B cell (primary cell): ENCODE measurements at regions not wholly inside any gene's neighbourhood (a gene's known extent, or its start where the extent isn't known, plus 50 kb on each side); places are given as distances from the start of the nearest gene placed in this dataset.

Experiments used
- ATAC-seq: fragments of 200-7000 bp; cut with Tn5 transposase; one replicate; pipeline ENCODE4 v1.10.0; 2021; ENCODE audit warnings: low read depth, mild to moderate bottlenecking, moderate number of reproducible peaks, moderate library complexity
- CTCF ChIA-PET: fragments of 350-600 bp; sonication (Branson Sonifier 250); formaldehyde crosslinking; loops from one replicate; lab custom pipeline; 2021; ENCODE audit warnings: antibody characterized with exemption, inconsistent platforms; lab: Charles Lee
- POLR2A ChIA-PET: fragments of 350-600 bp; sonication (Branson Sonifier 250); formaldehyde crosslinking; loops from one replicate; lab custom pipeline; 2021; ENCODE audit warnings: antibody characterized with exemption; lab: Charles Lee
- DNase-seq: peaks from one replicate; pipeline ENCODE4 v3.0.0; 2013
- H2AFZ ChIP-seq: 2 replicates; pipeline ENCODE4 v1.6.1; 2012; ENCODE audit warnings: mild to moderate bottlenecking, low read depth, low read length; ENCODE audit not compliant: insufficient read depth, poor library complexity, severe bottlenecking
- H3K27ac ChIP-seq, 2 donors: 1 replicate in 1 of 2; 2 replicates in 1 of 2; pipeline ENCODE4 v1.5.1; 2012 to 2013; ENCODE audit warnings: low read length in 2 of 2, mild to moderate bottlenecking in 2 of 2, moderate library complexity in 1 of 2
- H3K27me3 ChIP-seq, 4 experiments: fragments of 200-600 bp in 1 of 4; sonication (generic) in 1 of 4; replicated peaks in 1 of 4; 1 replicate in 2 of 4; 2 replicates in 2 of 4; pipeline versions ENCODE4 v1.6.1 to v1.7.0; 2013 to 2016; ENCODE audit warnings: low read length in 3 of 4, mild to moderate bottlenecking in 2 of 4, mixed read lengths in 1 of 4, moderate library complexity in 1 of 4; ENCODE audit not compliant: insufficient read depth in 4 of 4, control insufficient read depth in 3 of 4; ENCODE audit errors: control extremely low read depth in 1 of 4
- H3K36me3 ChIP-seq, 2 experiments: replicated peaks in 1 of 2; 1 replicate in 1 of 2; 2 replicates in 1 of 2; pipeline versions ENCODE4 v1.6.1 to v1.7.1; 2013; ENCODE audit warnings: low read length in 1 of 2; ENCODE audit not compliant: insufficient read depth in 2 of 2, control insufficient read depth in 1 of 2; ENCODE audit errors: control extremely low read depth in 1 of 2, extremely low read depth in 1 of 2
- H3K4me1 ChIP-seq, 2 donors: fragments of 200-600 bp in 1 of 2; sonication (generic) in 1 of 2; 1 replicate in 1 of 2; 2 replicates in 1 of 2; pipeline versions ENCODE4 v1.5.1 to v1.6.1; 2013 to 2017; ENCODE audit warnings: low read length in 2 of 2; ENCODE audit not compliant: control insufficient read depth in 2 of 2, insufficient read depth in 2 of 2
- H3K4me2 ChIP-seq: replicated peaks from 2 replicates; pipeline ENCODE3; 2012; ENCODE audit warnings: mild to moderate bottlenecking, low read depth, low read length; ENCODE audit not compliant: poor library complexity, severe bottlenecking
- H3K4me3 ChIP-seq, 5 experiments: fragments of 200-600 bp in 1 of 5; sonication (generic) in 1 of 5; 1 replicate in 3 of 5; 2 replicates in 2 of 5; pipeline versions ENCODE4 v1.5.1 to v1.7.0; 2011 to 2016; ENCODE audit warnings: low read length in 4 of 5, mild to moderate bottlenecking in 4 of 5, low read depth in 2 of 5, control low read depth in 1 of 5, moderate library complexity in 1 of 5; ENCODE audit not compliant: insufficient read depth in 1 of 5; ENCODE audit errors: control extremely low read depth in 1 of 5, extremely low read depth in 1 of 5
- H3K79me2 ChIP-seq: fragments of 200-600 bp; sonication (generic); one replicate; pipeline ENCODE4 v1.6.0; 2016; ENCODE audit warnings: low read length; ENCODE audit not compliant: control insufficient read depth, insufficient read depth
- H3K9ac ChIP-seq: fragments of 200-600 bp; sonication (generic); 2 replicates; pipeline ENCODE4 v1.6.1; 2017; ENCODE audit warnings: mild to moderate bottlenecking, low read length, moderate library complexity
- H3K9me3 ChIP-seq, 3 donors: one replicate each; pipeline versions ENCODE4 v1.6.1 to v1.7.1; 2013; ENCODE audit warnings: low read length in 2 of 3; ENCODE audit not compliant: control insufficient read depth in 2 of 3, insufficient read depth in 1 of 3; ENCODE audit errors: control extremely low read depth in 1 of 3
- H4K20me1 ChIP-seq: 2 replicates; pipeline ENCODE4 v1.6.0; 2012; ENCODE audit warnings: mild to moderate bottlenecking, low read length; ENCODE audit not compliant: insufficient read depth, control insufficient read depth, poor library complexity, severe bottlenecking
- H3K27ac Mint-ChIP-seq: one replicate; pipeline ENCODE4 v1.8.0; 2021; ENCODE audit warnings: mixed read lengths
- H3K27me3 Mint-ChIP-seq: one replicate; pipeline ENCODE4 v1.8.0; 2021; ENCODE audit warnings: mixed read lengths
- H3K4me1 Mint-ChIP-seq: one replicate; pipeline ENCODE4 v1.8.0; 2021; ENCODE audit warnings: mixed read lengths
- H3K4me3 Mint-ChIP-seq: one replicate; pipeline ENCODE4 v1.8.0; 2021; ENCODE audit warnings: mixed read lengths
- H3K9me3 Mint-ChIP-seq: one replicate; pipeline ENCODE4 v1.8.0; 2022; ENCODE audit warnings: mixed read lengths; ENCODE audit not compliant: insufficient read depth
- EZH2 ChIP-seq: IDR thresholded peaks from 2 replicates; pipeline ENCODE4 v1.6.1; 2012; ENCODE audit warnings: borderline replicate concordance, low read depth, mild to moderate bottlenecking, moderate library complexity, low read length; ENCODE audit not compliant: insufficient read depth, poor library complexity, severe bottlenecking
- WGBS: methylation state at CpG from one replicate; pipeline ENCODE4 v1.1.5; 2013; ENCODE audit warnings: missing lambda C conversion rate; ENCODE audit not compliant: insufficient coverage; 5-methylcytosine and 5-hydroxymethylcytosine counted together
- intact Hi-C: fragments of 100-400 bp; cut with micrococcal nuclease; formaldehyde crosslinking; loops from one replicate; pipeline ENCODE4 v1.10.0; 2022
- TF ChIP-seq, protein P1 (sequence below): fragments of 200-600 bp; IDR thresholded peaks from one replicate; pipeline ENCODE4 v1.8.0; 2022; ENCODE audit warnings: antibody characterized with exemption, mild to moderate bottlenecking

DNA sequence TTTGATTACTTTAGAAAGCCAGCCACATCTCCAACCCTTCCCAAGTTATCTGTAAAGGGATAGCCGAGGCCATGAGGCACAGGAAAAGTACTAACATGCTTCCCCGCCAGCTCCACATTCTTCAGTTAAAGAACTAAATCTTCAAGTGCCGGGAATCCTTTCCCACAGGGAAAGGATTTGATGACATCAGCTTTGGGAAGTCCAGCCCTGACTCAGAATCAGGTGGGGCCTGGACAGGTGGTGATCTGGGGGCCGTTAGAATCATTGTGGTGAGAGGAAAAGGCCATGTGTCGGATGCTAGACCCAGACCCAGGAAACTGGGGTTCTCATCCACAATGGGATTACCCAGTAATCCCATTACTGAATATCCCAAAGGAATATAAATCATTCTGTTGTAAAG lies 580.0 kb downstream of the QKI start:
- no peaks in the 10 kb centered on the region for H3K9me3 Mint-ChIP-seq
- DNase-seq, result no peak
- H3K4me3 ChIP-seq, result no peak overlapping the region
- H3K4me1 ChIP-seq, result no peaks in the 10 kb centered on the region
- no peak overlapping the region for H3K4me2 ChIP-seq
- peaks cover 0 to 3% (median 0%) of the 10 kb centered on the region in 4 experiments for H3K27me3 ChIP-seq
- WGBS, result 100% methylated on average over 1 of the region's 5 CpGs
- H3K9ac ChIP-seq, result no peak overlapping the region
- no peak overlapping the region for H3K27ac Mint-ChIP-seq
- no peak overlapping the region for H3K4me3 Mint-ChIP-seq
- no peaks in the 10 kb centered on the region for H3K79me2 ChIP-seq
- intact Hi-C loops, result no loop called here
- peaks cover 12% of the 10 kb centered on the region for H3K27me3 Mint-ChIP-seq
- no peaks in the 10 kb centered on the region for H3K4me1 Mint-ChIP-seq
- H3K9me3 ChIP-seq, result no peaks in the 10 kb centered on the region
- ChIA-PET POLR2A (no interaction called here), CTCF (no interaction called here)
- no peak overlapping the region for H3K27ac ChIP-seq
- no peak overlapping the region for H2AFZ ChIP-seq
- no peaks in the 10 kb centered on the region for H4K20me1 ChIP-seq
- no peak for ATAC-seq
- H3K36me3 ChIP-seq, result no peaks in the 10 kb centered on the region
- TF ChIP-seq EZH2, result no peak
- TF ChIP-seq, protein P1, sequence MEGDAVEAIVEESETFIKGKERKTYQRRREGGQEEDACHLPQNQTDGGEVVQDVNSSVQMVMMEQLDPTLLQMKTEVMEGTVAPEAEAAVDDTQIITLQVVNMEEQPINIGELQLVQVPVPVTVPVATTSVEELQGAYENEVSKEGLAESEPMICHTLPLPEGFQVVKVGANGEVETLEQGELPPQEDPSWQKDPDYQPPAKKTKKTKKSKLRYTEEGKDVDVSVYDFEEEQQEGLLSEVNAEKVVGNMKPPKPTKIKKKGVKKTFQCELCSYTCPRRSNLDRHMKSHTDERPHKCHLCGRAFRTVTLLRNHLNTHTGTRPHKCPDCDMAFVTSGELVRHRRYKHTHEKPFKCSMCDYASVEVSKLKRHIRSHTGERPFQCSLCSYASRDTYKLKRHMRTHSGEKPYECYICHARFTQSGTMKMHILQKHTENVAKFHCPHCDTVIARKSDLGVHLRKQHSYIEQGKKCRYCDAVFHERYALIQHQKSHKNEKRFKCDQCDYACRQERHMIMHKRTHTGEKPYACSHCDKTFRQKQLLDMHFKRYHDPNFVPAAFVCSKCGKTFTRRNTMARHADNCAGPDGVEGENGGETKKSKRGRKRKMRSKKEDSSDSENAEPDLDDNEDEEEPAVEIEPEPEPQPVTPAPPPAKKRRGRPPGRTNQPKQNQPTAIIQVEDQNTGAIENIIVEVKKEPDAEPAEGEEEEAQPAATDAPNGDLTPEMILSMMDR, result no peak

DNA sequence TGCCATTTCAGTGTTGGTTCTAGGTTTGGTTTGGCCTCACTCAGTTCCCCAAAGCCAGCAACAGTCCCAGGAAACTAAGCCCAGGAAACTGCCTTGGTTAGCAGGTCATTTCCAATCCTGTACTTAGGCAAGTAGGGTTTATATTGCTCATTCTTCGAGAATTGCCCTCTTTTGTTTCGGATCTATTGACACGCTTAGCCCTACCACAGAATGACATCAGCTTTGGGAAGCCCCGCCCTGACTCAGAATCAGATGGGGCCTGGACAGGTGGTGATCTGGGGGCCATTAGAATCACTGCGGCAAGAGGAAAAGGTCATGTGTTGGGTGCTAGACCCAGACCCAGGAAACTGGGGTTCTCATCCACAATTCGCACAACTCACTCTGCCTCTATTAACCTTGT lies 578.2 kb downstream of the QKI start:
- ATAC-seq, result no peak
- POLR2A ChIA-PET, result no interaction called here

More for the DNA sequence above, 578.2 kb downstream of the QKI start:
- 100% methylated on average over 2 of the region's 6 CpGs for WGBS
- peaks cover 0 to 2% of the 10 kb centered on the region in 2 donors for H3K4me1 ChIP-seq
- intact Hi-C loops, result no loop called here
- H3K4me1 Mint-ChIP-seq, result peaks cover 6% of the 10 kb centered on the region
- H3K27me3 ChIP-seq, result peaks cover 0 to 3% (median 0%) of the 10 kb centered on the region in 4 experiments
- no peaks in the 10 kb centered on the region for H3K36me3 ChIP-seq
- H2AFZ ChIP-seq, result no peak overlapping the region
- TF ChIP-seq EZH2, result no peak
- TF ChIP-seq, protein P1, result no peak
- no peaks in the 10 kb centered on the region for H3K79me2 ChIP-seq
- no peak overlapping the region for H3K4me2 ChIP-seq
- H3K4me3 Mint-ChIP-seq, result no peak overlapping the region
- H3K27ac Mint-ChIP-seq, result no peak overlapping the region
- H3K27me3 Mint-ChIP-seq, result peaks cover 12% of the 10 kb centered on the region
- no peak overlapping the region for H3K4me3 ChIP-seq
- H3K9me3 ChIP-seq, result no peaks in the 10 kb centered on the region
- CTCF ChIA-PET, result no interaction called here
- no peak overlapping the region for H3K27ac ChIP-seq
- no peak overlapping the region for H3K9ac ChIP-seq
- DNase-seq, result no peak
- no peaks in the 10 kb centered on the region for H3K9me3 Mint-ChIP-seq
- H4K20me1 ChIP-seq, result no peaks in the 10 kb centered on the region
